ENCODE measurements at regions not wholly inside any gene's neighbourhood (a gene's known extent, or its start where the extent isn't known, plus 50 kb on each side); places are given as distances from the start of the nearest gene placed in this dataset.

DNA sequence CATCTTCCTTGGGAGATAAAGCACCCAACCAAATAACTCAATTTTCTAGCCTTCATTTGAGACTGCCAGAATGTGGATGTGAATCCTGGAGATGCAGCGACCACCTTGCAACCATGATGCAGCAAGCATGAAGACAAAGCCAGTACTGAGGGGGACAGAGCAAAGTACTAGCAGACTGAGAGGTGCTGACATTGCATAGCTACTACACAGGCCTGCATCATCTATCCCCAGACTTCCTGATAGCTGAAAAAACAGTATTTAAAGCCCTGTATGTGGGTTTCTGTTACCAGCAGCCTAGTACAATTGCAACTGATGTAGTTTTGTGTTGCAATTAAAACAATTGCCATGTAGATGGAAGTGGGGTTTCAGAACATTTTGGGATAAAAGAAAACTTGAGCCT, 146.3 kb upstream of the VEPH1 start:
- H3K27ac ChIP-seq (ENCODE audit: low read length), result no peak overlapping the region
- no CpG with 5 or more reads among the region's 1 CpG for WGBS (ENCODE audit: insufficient coverage)
- no peaks in the 10 kb centered on the region for H3K27me3 ChIP-seq (replicated peaks in 1 of 2; ENCODE audit: control insufficient read depth in 2 of 2, extremely low read depth in 1 of 2, insufficient read depth in 2 of 2, low read length in 1 of 2)
- POLR2A ChIA-PET, result interaction anchor here in 1 of 2 donors (0.5 kb wide), 1 partner anchor 266 kb away, joined by 4 read pairs; no protein-coding TSS in a partner anchor
- H3K27me3 Mint-ChIP-seq, result peaks cover 0 to 13% of the 10 kb centered on the region in 2 donors
- no peaks in the 10 kb centered on the region for H3K36me3 Mint-ChIP-seq
- no peak overlapping the region for H3K4me3 ChIP-seq (ENCODE audit: control insufficient read depth in 1 of 2, extremely low read depth in 1 of 2, low read length in 1 of 2)
- H3K9me3 Mint-ChIP-seq, result peaks cover 0 to 4% (median 0%) of the 10 kb centered on the region in 3 donors
- no peaks in the 10 kb centered on the region for H3K4me1 Mint-ChIP-seq
- no peaks in the 10 kb centered on the region for H3K9me3 ChIP-seq
- CTCF ChIA-PET, result interaction anchor here in 1 of 2 donors (0.6 kb wide), 1 partner anchor 959 kb away, joined by 3 read pairs; no protein-coding TSS in a partner anchor
- H3K4me1 ChIP-seq (ENCODE audit: control insufficient read depth in 1 of 2, extremely low read depth in 1 of 2, insufficient read depth in 2 of 2, low read length in 2 of 2), result no peaks in the 10 kb centered on the region
- no peak overlapping the region for H3K4me3 Mint-ChIP-seq
- ATAC-seq (replicated peaks in 1 of 4) (no peak), DNase-seq (no peak)
- no peaks in the 10 kb centered on the region for H3K36me3 ChIP-seq (ENCODE audit: control insufficient read depth in 2 of 2, extremely low read depth in 1 of 2, insufficient read depth in 1 of 2, low read length in 1 of 2)
- no peak overlapping the region for H3K27ac Mint-ChIP-seq

DNA sequence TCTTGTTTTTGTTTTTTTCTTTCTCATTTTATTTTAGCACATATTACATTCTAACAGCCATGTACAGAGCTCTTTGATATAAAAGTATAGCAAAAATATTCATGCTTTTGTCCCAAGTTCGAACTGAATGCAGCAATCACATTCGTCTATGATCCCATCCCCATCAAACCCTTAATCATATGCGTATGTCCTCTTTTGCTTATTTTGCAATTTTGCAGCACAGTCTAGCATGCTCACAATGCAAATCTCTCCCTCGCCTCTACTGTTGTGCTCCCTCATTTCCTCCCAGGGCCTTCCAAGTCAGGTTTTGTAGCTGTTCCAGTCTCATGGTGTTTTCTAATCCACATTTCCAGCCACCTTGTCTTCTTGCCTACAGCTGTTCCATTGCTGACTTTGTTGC, 144.6 kb upstream of the VEPH1 start:
- no peaks in the 10 kb centered on the region for H3K36me3 Mint-ChIP-seq
- no peak overlapping the region for H3K4me3 Mint-ChIP-seq
- peaks cover 0 to 4% (median 0%) of the 10 kb centered on the region in 3 donors for H3K9me3 Mint-ChIP-seq
- Histone ChIP-seq H3K4me1 (ENCODE audit: control insufficient read depth in 1 of 2, extremely low read depth in 1 of 2, insufficient read depth in 2 of 2, low read length in 2 of 2) (no peaks in the 10 kb centered on the region), H3K27ac (ENCODE audit: low read length) (no peak overlapping the region), H3K9me3 (no peaks in the 10 kb centered on the region), H3K4me3 (ENCODE audit: control insufficient read depth in 1 of 2, extremely low read depth in 1 of 2, low read length in 1 of 2) (no peak overlapping the region), H3K36me3 (ENCODE audit: control insufficient read depth in 2 of 2, extremely low read depth in 1 of 2, insufficient read depth in 1 of 2, low read length in 1 of 2) (no peaks in the 10 kb centered on the region), H3K27me3 (replicated peaks in 1 of 2; ENCODE audit: control insufficient read depth in 2 of 2, extremely low read depth in 1 of 2, insufficient read depth in 2 of 2, low read length in 1 of 2) (no peaks in the 10 kb centered on the region)
- no peaks in the 10 kb centered on the region for H3K4me1 Mint-ChIP-seq
- H3K27ac Mint-ChIP-seq, result no peak overlapping the region
- no peak for ATAC-seq (replicated peaks in 1 of 4)
- CTCF ChIA-PET, result interaction anchor here in 1 of 2 donors (0.6 kb wide), 1 partner anchor 53 kb away, joined by 3 read pairs; no protein-coding TSS in a partner anchor
- DNase-seq, result no peak
- WGBS (ENCODE audit: insufficient coverage), result 81% methylated on average over 4 of the region's 4 CpGs
- H3K27me3 Mint-ChIP-seq, result peaks cover 0 to 16% of the 10 kb centered on the region in 2 donors
- POLR2A ChIA-PET, result no interaction called here

DNA sequence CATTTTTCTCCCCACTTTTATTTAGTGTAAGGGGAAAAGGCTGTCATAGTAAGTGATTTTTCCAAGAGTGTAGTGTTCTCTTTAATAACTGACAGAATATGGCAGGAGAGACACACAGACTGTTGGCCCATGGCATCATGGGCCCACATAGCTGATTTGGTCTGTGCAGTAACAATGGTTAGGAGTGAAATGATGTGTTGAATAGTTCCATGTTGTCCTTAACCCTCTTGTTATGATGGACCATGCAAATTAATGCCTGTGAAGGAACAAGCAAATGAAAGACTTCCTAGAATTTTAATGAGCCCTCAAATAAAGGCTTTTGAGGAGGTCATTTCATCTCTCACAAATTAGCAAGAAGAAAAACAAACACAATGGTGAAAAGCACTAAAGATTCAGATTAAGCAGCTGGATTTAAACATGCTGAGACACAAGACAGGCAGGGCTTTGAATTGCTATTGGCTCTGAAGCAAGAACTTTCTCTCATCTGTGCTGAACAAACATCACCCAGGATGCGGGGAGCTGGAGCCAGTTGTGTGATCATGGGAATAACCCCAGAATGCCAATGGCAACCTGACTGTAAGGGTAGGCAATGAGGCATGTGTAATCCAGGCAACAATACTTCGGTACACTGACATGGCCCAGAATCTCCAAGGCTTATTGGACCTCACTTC, 136.7 kb upstream of the VEPH1 start:
- no peak overlapping the region for H3K27ac ChIP-seq (ENCODE audit: low read length)
- POLR2A ChIA-PET, result no interaction called here
- Mint-ChIP-seq H3K9me3 (peaks cover 10 to 12% (median 11%) of the 10 kb centered on the region in 3 donors), H3K4me3 (no peak overlapping the region), H3K27me3 (peaks cover 10 to 12% of the 10 kb centered on the region in 2 donors), H3K36me3 (no peaks in the 10 kb centered on the region), H3K27ac (no peak overlapping the region), H3K4me1 (no peaks in the 10 kb centered on the region)
- no peaks in the 10 kb centered on the region for H3K4me1 ChIP-seq (ENCODE audit: control insufficient read depth in 1 of 2, extremely low read depth in 1 of 2, insufficient read depth in 2 of 2, low read length in 2 of 2)
- no peaks in the 10 kb centered on the region for H3K27me3 ChIP-seq (replicated peaks in 1 of 2; ENCODE audit: control insufficient read depth in 2 of 2, extremely low read depth in 1 of 2, insufficient read depth in 2 of 2, low read length in 1 of 2)
- no peaks in the 10 kb centered on the region for H3K36me3 ChIP-seq (ENCODE audit: control insufficient read depth in 2 of 2, extremely low read depth in 1 of 2, insufficient read depth in 1 of 2, low read length in 1 of 2)
- DNase-seq (no peak), ATAC-seq (replicated peaks in 1 of 4) (no peak)
- CTCF ChIA-PET, result no interaction called here
- WGBS (ENCODE audit: insufficient coverage), result 100% methylated on average over 1 of the region's 2 CpGs
- H3K4me3 ChIP-seq (ENCODE audit: control insufficient read depth in 1 of 2, extremely low read depth in 1 of 2, low read length in 1 of 2), result no peak overlapping the region
- peaks cover 3% of the 10 kb centered on the region for H3K9me3 ChIP-seq

DNA sequence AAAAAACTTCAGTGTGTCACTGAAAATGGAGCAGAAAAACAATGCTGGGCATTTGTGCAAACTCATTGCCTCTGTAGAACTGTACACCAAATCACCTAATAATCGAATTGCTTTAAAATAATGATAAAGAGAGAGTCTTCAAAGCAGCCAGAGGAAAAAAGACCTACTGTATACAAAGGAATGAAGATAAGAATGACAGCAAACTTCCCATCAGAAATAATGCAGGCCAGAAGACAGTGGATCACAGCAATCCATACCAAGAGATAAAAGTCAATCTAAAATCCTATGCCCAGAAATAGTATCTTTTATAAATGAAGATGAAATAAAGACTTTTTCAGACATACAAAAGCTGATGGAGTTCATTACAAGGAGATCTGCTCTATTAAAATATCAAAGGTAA, 134.7 kb upstream of the VEPH1 start:
- no peak overlapping the region for H3K4me3 ChIP-seq (ENCODE audit: control insufficient read depth in 1 of 2, extremely low read depth in 1 of 2, low read length in 1 of 2)
- Mint-ChIP-seq H3K9me3 (peaks cover 10 to 12% (median 11%) of the 10 kb centered on the region in 3 donors), H3K4me3 (no peak overlapping the region), H3K4me1 (no peaks in the 10 kb centered on the region), H3K27me3 (peaks cover 10 to 16% of the 10 kb centered on the region in 2 donors), H3K36me3 (no peaks in the 10 kb centered on the region), H3K27ac (no peak overlapping the region)
- no peak for DNase-seq
- no peak overlapping the region for H3K27ac ChIP-seq (ENCODE audit: low read length)
- no peaks in the 10 kb centered on the region for H3K27me3 ChIP-seq (replicated peaks in 1 of 2; ENCODE audit: control insufficient read depth in 2 of 2, extremely low read depth in 1 of 2, insufficient read depth in 2 of 2, low read length in 1 of 2)
- no CpG with 5 or more reads among the region's 1 CpG for WGBS (ENCODE audit: insufficient coverage)
- ChIA-PET POLR2A (no interaction called here), CTCF (no interaction called here)
- no peak for ATAC-seq (replicated peaks in 1 of 4)
- H3K4me1 ChIP-seq (ENCODE audit: control insufficient read depth in 1 of 2, extremely low read depth in 1 of 2, insufficient read depth in 2 of 2, low read length in 2 of 2), result no peaks in the 10 kb centered on the region
- H3K9me3 ChIP-seq, result peaks cover 3% of the 10 kb centered on the region
- no peaks in the 10 kb centered on the region for H3K36me3 ChIP-seq (ENCODE audit: control insufficient read depth in 2 of 2, extremely low read depth in 1 of 2, insufficient read depth in 1 of 2, low read length in 1 of 2)

DNA sequence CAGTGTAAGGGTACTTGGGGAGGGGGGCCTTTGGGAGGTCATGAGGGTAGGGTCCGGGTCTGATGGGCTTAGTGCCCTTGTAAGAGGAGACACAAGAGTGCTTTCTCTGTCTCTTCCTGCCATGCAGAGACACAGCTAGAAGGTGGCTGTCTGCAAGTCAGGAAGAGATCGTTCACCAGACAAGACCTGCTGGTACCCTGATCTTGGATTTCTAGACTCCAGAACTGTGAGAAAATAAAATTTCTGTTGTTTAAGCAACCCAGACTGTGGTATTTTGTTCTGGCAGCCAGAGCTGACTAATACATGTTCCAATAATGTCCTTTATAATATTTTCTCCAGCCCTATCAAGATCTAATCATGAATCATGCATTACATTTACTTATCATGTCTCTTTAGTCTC, 130.0 kb upstream of the VEPH1 start:
- POLR2A ChIA-PET, result no interaction called here
- H3K36me3 ChIP-seq (ENCODE audit: control insufficient read depth in 2 of 2, extremely low read depth in 1 of 2, insufficient read depth in 1 of 2, low read length in 1 of 2), result no peaks in the 10 kb centered on the region
- DNase-seq (no peak), ATAC-seq (replicated peaks in 1 of 4) (no peak)
- no peak overlapping the region for H3K27ac ChIP-seq (ENCODE audit: low read length)
- 71% methylated on average over 1 of the region's 2 CpGs for WGBS (ENCODE audit: insufficient coverage)
- peaks cover 10 to 12% (median 11%) of the 10 kb centered on the region in 3 donors for H3K9me3 Mint-ChIP-seq
- CTCF ChIA-PET, result interaction anchor here in 1 of 2 donors (0.6 kb wide), 1 partner anchor 1754 kb away, joined by 5 read pairs; no protein-coding TSS in a partner anchor
- H3K4me3 ChIP-seq (ENCODE audit: control insufficient read depth in 1 of 2, extremely low read depth in 1 of 2, low read length in 1 of 2), result no peak overlapping the region
- no peak overlapping the region for H3K27ac Mint-ChIP-seq
- no peaks in the 10 kb centered on the region for H3K36me3 Mint-ChIP-seq
- H3K27me3 ChIP-seq (replicated peaks in 1 of 2; ENCODE audit: control insufficient read depth in 2 of 2, extremely low read depth in 1 of 2, insufficient read depth in 2 of 2, low read length in 1 of 2), result no peaks in the 10 kb centered on the region
- H3K4me3 Mint-ChIP-seq, result no peak overlapping the region
- no peaks in the 10 kb centered on the region for H3K4me1 Mint-ChIP-seq
- peaks cover 3% of the 10 kb centered on the region for H3K9me3 ChIP-seq
- peaks cover 26 to 40% of the 10 kb centered on the region in 2 donors for H3K27me3 Mint-ChIP-seq
- H3K4me1 ChIP-seq (ENCODE audit: control insufficient read depth in 1 of 2, extremely low read depth in 1 of 2, insufficient read depth in 2 of 2, low read length in 2 of 2), result no peaks in the 10 kb centered on the region

DNA sequence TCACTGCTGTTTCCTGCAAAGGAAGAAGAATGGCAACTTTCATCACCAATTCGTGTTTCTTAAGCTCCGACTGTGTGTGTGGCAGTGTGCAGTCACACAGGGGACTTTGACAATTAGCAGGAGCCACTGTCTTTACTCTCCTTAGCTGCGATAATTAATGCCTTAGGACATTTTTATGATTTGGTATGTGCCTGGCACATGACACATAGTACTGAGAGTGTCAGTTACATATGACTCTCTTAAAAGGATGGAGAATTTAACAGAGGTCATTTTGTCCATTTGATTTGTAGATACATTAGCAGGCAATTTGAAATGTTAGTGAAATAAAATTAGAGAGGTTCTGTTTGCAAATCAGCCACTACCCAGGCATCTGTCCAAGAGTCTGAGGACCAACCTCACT, 128.9 kb upstream of the VEPH1 start:
- WGBS (ENCODE audit: insufficient coverage), result 83% methylated on average over 1 of the region's 3 CpGs
- Mint-ChIP-seq H3K4me1 (no peaks in the 10 kb centered on the region), H3K4me3 (no peak overlapping the region), H3K27me3 (peaks cover 25 to 44% of the 10 kb centered on the region in 2 donors), H3K9me3 (peaks cover 2 to 3% (median 2%) of the 10 kb centered on the region in 3 donors), H3K36me3 (no peaks in the 10 kb centered on the region), H3K27ac (no peak overlapping the region)
- ChIA-PET CTCF (interaction anchor here in 1 of 2 donors (0.5 kb wide), 1 partner anchor 132 kb away, joined by 3 read pairs; no protein-coding TSS in a partner anchor), POLR2A (no interaction called here)
- ATAC-seq (replicated peaks in 1 of 4), result no peak
- DNase-seq, result no peak
- Histone ChIP-seq H3K36me3 (ENCODE audit: control insufficient read depth in 2 of 2, extremely low read depth in 1 of 2, insufficient read depth in 1 of 2, low read length in 1 of 2) (no peaks in the 10 kb centered on the region), H3K27ac (ENCODE audit: low read length) (no peak overlapping the region), H3K27me3 (replicated peaks in 1 of 2; ENCODE audit: control insufficient read depth in 2 of 2, extremely low read depth in 1 of 2, insufficient read depth in 2 of 2, low read length in 1 of 2) (no peaks in the 10 kb centered on the region), H3K4me3 (ENCODE audit: control insufficient read depth in 1 of 2, extremely low read depth in 1 of 2, low read length in 1 of 2) (no peak overlapping the region), H3K4me1 (ENCODE audit: control insufficient read depth in 1 of 2, extremely low read depth in 1 of 2, insufficient read depth in 2 of 2, low read length in 2 of 2) (no peaks in the 10 kb centered on the region), H3K9me3 (no peaks in the 10 kb centered on the region)
